H9 (cell line): ENCODE measurements at regions not wholly inside any gene's neighbourhood (a gene's known extent, or its start where the extent isn't known, plus 50 kb on each side); places are given as distances from the start of the nearest gene placed in this dataset.

ENCODE experiments used
- DNase-seq: peaks from one replicate; pipeline ENCODE4 v3.0.0-alpha.2; 2017
- H2AFZ ChIP-seq: one replicate; pipeline ENCODE4 v1.6.1; 2013; ENCODE audit warnings: mild to moderate bottlenecking, low read length, control low read depth, moderate library complexity
- H2AK5ac ChIP-seq: 2 replicates; pipeline ENCODE4 v1.6.1; 2013; ENCODE audit warnings: low read length, control low read depth, mixed read lengths; ENCODE audit not compliant: insufficient read length
- H2BK120ac ChIP-seq: one replicate; pipeline ENCODE4 v1.6.1; 2013; ENCODE audit warnings: low read depth, mild to moderate bottlenecking, low read length, control low read depth, inconsistent platforms; ENCODE audit not compliant: poor library complexity, severe bottlenecking
- H2BK12ac ChIP-seq: 2 replicates; pipeline ENCODE4 v1.6.1; 2013; ENCODE audit warnings: low read length, control low read depth, mixed read lengths, low read depth; ENCODE audit not compliant: insufficient read length
- H2BK15ac ChIP-seq: 2 replicates; pipeline ENCODE4 v1.6.1; 2013; ENCODE audit warnings: low read depth, low read length, control low read depth
- H2BK20ac ChIP-seq: one replicate; pipeline ENCODE4 v1.6.1; 2013; ENCODE audit warnings: low read depth, mild to moderate bottlenecking, low read length, control low read depth, inconsistent platforms; ENCODE audit not compliant: poor library complexity, severe bottlenecking
- H2BK5ac ChIP-seq: 2 replicates; pipeline ENCODE4 v1.6.1; 2013; ENCODE audit warnings: low read length, control low read depth, mixed read lengths; ENCODE audit not compliant: insufficient read length
- H3K14ac ChIP-seq: 2 replicates; pipeline ENCODE4 v1.6.1; 2013; ENCODE audit warnings: low read length, control low read depth; ENCODE audit not compliant: insufficient read depth
- H3K18ac ChIP-seq: 2 replicates; pipeline ENCODE4 v1.6.1; 2013; ENCODE audit warnings: low read depth, mild to moderate bottlenecking, mixed read lengths, low read length, control low read depth; ENCODE audit not compliant: insufficient read length
- H3K23ac ChIP-seq: 2 replicates; pipeline ENCODE4 v1.6.1; 2013; ENCODE audit warnings: low read length, control low read depth, mixed read lengths, low read depth; ENCODE audit not compliant: insufficient read length
- H3K23me2 ChIP-seq: 2 replicates; pipeline ENCODE4 v1.6.1; 2013; ENCODE audit warnings: low read depth, mild to moderate bottlenecking, mixed read lengths, low read length, control low read depth; ENCODE audit not compliant: insufficient read length, poor library complexity, severe bottlenecking
- H3K27ac ChIP-seq: 2 replicates; pipeline ENCODE4 v1.5.1; 2013; ENCODE audit warnings: low read length, control low read depth, mixed read lengths, low read depth; ENCODE audit not compliant: insufficient read length
- H3K27me3 ChIP-seq: 2 replicates; pipeline ENCODE4 v1.6.1; 2013; ENCODE audit warnings: low read length, control low read depth, inconsistent platforms; ENCODE audit not compliant: insufficient read depth
- H3K4ac ChIP-seq: 2 replicates; pipeline ENCODE4 v1.6.1; 2013; ENCODE audit warnings: low read depth, mild to moderate bottlenecking, control low read depth, inconsistent platforms, low read length, moderate library complexity
- H3K4me1 ChIP-seq: 2 replicates; pipeline ENCODE4 v1.6.1; 2013; ENCODE audit warnings: low read length, control low read depth, inconsistent platforms; ENCODE audit not compliant: insufficient read depth
- H3K4me2 ChIP-seq: 2 replicates; pipeline ENCODE4 v1.6.1; 2013; ENCODE audit warnings: low read length, control low read depth, mixed read lengths; ENCODE audit not compliant: insufficient read length, insufficient read depth
- H3K56ac ChIP-seq: 2 replicates; pipeline ENCODE4 v1.6.1; 2013; ENCODE audit warnings: low read depth, mild to moderate bottlenecking, mixed read lengths, low read length, control low read depth; ENCODE audit not compliant: insufficient read length
- H3K79me1 ChIP-seq: 2 replicates; pipeline ENCODE4 v1.6.1; 2013; ENCODE audit warnings: low read depth, mild to moderate bottlenecking, moderate library complexity, low read length, control low read depth, inconsistent platforms; ENCODE audit not compliant: insufficient read depth, poor library complexity, severe bottlenecking
- H3K79me2 ChIP-seq: 2 replicates; pipeline ENCODE4 v1.6.1; 2013; ENCODE audit warnings: low read length, control low read depth, inconsistent platforms; ENCODE audit not compliant: insufficient read depth
- H3K9ac ChIP-seq: 2 replicates; pipeline ENCODE4 v1.6.1; 2013; ENCODE audit warnings: low read length, control low read depth, mixed read lengths; ENCODE audit not compliant: insufficient read length; ENCODE audit errors: extremely low read depth
- H3K9me3 ChIP-seq: one replicate; pipeline ENCODE4 v1.6.1; 2013; ENCODE audit warnings: low read depth, low read length, inconsistent platforms; ENCODE audit not compliant: control insufficient read depth
- H3T11ph ChIP-seq: one replicate; pipeline ENCODE4 v1.6.1; 2013; ENCODE audit warnings: mild to moderate bottlenecking, low read length, control low read depth, inconsistent platforms
- H4K20me1 ChIP-seq: one replicate; pipeline ENCODE4 v1.6.1; 2013; ENCODE audit not compliant: control insufficient read depth, insufficient read length, insufficient read depth
- H4K5ac ChIP-seq: 2 replicates; pipeline ENCODE4 v1.6.1; 2013; ENCODE audit warnings: low read depth, mild to moderate bottlenecking, mixed read lengths, low read length, control low read depth; ENCODE audit not compliant: insufficient read length
- H4K8ac ChIP-seq: replicated peaks from 2 replicates; pipeline ENCODE4 v1.6.1; 2013; ENCODE audit warnings: low read length, control low read depth, mixed read lengths, low read depth; ENCODE audit not compliant: insufficient read length
- H4K91ac ChIP-seq: 2 replicates; pipeline ENCODE4 v1.6.1; 2013; ENCODE audit warnings: low read depth, mild to moderate bottlenecking, moderate library complexity, mixed read lengths, low read length, control low read depth; ENCODE audit not compliant: insufficient read length
- H3K27ac Mint-ChIP-seq, 3 experiments: 2 replicates in 2 of 3; 3 replicates in 1 of 3; pipeline ENCODE4 v1.8.0; 2020 to 2021; ENCODE audit warnings: mixed read lengths in 3 of 3, mild to moderate bottlenecking in 1 of 3, moderate library complexity in 1 of 3
- H3K27me3 Mint-ChIP-seq: 2 replicates; pipeline ENCODE4 v1.8.0; 2021; ENCODE audit warnings: low read depth, mild to moderate bottlenecking, moderate library complexity, mixed read lengths
- H3K36me3 Mint-ChIP-seq, 3 experiments: 2 replicates in 2 of 3; 3 replicates in 1 of 3; pipeline ENCODE4 v1.8.0; 2020 to 2021; ENCODE audit warnings: low read depth in 3 of 3, mixed read lengths in 3 of 3; ENCODE audit not compliant: insufficient read depth in 1 of 3
- H3K4me1 Mint-ChIP-seq, 2 experiments: 2 replicates each; pipeline ENCODE4 v1.8.0; 2020; ENCODE audit warnings: mixed read lengths in 2 of 2
- H3K4me3 Mint-ChIP-seq, 2 experiments: 2 replicates in 1 of 2; 3 replicates in 1 of 2; pipeline ENCODE4 v1.8.0; 2020 to 2021; ENCODE audit warnings: mild to moderate bottlenecking in 2 of 2, mixed read lengths in 2 of 2, moderate library complexity in 1 of 2
- H3K9me3 Mint-ChIP-seq, 2 experiments: 2 replicates in 1 of 2; 3 replicates in 1 of 2; pipeline ENCODE4 v1.8.0; 2020; ENCODE audit warnings: mild to moderate bottlenecking in 2 of 2, mixed read lengths in 2 of 2, moderate library complexity in 1 of 2
- WGBS: extraction: QIAGEN DNeasy Blood & Tissue Kit; methylation state at CpG from one replicate; pipeline ENCODE4 v1.1.7; 2013; ENCODE audit warnings: missing lambda C conversion rate, low lambda C conversion rate, mixed read lengths; ENCODE audit not compliant: insufficient read length; ENCODE audit errors: extremely low coverage; 5-methylcytosine and 5-hydroxymethylcytosine counted together
- TF ChIP-seq, protein P1 (sequence below): fragments of 200-600 bp; sonication (generic); conservative IDR thresholded peaks from 3 replicates; pipeline ENCODE4 v1.8.0; 2021; ENCODE audit warnings: antibody characterized with exemption, mild to moderate bottlenecking

DNA sequence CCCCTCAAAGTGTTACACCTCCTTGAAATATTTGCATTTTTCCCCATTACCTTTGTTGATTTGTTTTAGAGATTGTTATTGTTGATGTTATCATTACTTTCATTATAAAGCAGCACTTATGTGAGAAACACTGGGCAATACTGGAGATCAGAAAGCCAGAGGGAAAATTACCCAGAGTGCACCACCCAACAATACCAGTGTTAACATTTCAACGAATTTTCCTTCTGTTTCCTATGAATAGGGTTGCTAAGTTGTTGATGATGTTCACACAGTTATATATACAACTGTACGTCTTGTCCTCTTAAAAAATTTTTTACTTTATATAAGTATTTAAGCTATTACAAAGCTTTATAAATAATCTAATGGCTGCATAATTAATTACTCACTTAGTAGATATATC is 173.6 kb upstream of the UMPS start:
- DNase-seq: no peak
- Mint-ChIP-seq H3K4me1 (peaks cover 17 to 27% of the 10 kb centered on the region in 2 experiments), H3K4me3 (no peak overlapping the region), H3K27ac (no peak overlapping the region), H3K36me3 (no peaks in the 10 kb centered on the region), H3K9me3 (no peaks in the 10 kb centered on the region), H3K27me3 (no peaks in the 10 kb centered on the region)
- Histone ChIP-seq H3K9ac (no peak overlapping the region), H4K5ac (no peak overlapping the region), H2BK5ac (no peak overlapping the region), H3K9me3 (no peaks in the 10 kb centered on the region), H3K56ac (no peak overlapping the region), H4K8ac (no peak overlapping the region), H2BK15ac (no peak overlapping the region), H2BK12ac (no peak overlapping the region), H4K91ac (no peak overlapping the region), H2BK120ac (no peak overlapping the region), H3K79me1 (no peaks in the 10 kb centered on the region), H3T11ph (no peak overlapping the region), H4K20me1 (no peaks in the 10 kb centered on the region), H3K18ac (no peak overlapping the region), H3K23me2 (no peaks in the 10 kb centered on the region), H3K23ac (no peak overlapping the region), H2AFZ (no peak overlapping the region), H3K4me2 (no peak overlapping the region), H3K27me3 (no peaks in the 10 kb centered on the region), H3K14ac (no peak overlapping the region), H3K4ac (no peak overlapping the region), H2BK20ac (no peak overlapping the region), H3K4me1 (no peaks in the 10 kb centered on the region), H3K79me2 (no peaks in the 10 kb centered on the region), H2AK5ac (no peak overlapping the region), H3K27ac (no peak overlapping the region)
- TF ChIP-seq, protein P1, sequence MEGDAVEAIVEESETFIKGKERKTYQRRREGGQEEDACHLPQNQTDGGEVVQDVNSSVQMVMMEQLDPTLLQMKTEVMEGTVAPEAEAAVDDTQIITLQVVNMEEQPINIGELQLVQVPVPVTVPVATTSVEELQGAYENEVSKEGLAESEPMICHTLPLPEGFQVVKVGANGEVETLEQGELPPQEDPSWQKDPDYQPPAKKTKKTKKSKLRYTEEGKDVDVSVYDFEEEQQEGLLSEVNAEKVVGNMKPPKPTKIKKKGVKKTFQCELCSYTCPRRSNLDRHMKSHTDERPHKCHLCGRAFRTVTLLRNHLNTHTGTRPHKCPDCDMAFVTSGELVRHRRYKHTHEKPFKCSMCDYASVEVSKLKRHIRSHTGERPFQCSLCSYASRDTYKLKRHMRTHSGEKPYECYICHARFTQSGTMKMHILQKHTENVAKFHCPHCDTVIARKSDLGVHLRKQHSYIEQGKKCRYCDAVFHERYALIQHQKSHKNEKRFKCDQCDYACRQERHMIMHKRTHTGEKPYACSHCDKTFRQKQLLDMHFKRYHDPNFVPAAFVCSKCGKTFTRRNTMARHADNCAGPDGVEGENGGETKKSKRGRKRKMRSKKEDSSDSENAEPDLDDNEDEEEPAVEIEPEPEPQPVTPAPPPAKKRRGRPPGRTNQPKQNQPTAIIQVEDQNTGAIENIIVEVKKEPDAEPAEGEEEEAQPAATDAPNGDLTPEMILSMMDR: no peak
- no CpG with 5 or more reads among the region's 2 CpGs for WGBS
